NCI-H128 (cell line): ENCODE measurements at regions not wholly inside any gene's neighbourhood (a gene's known extent, or its start where the extent isn't known, plus 50 kb on each side); places are given as distances from the start of the nearest gene placed in this dataset.

Experiments
- DNase-seq: peaks from one replicate; lab custom pipeline; 2025; ENCODE audit not compliant: unreplicated experiment; lab: John Stamatoyannopoulos, UW

- DNase-seq: no peak
Measured at GRCh38 chr4:54992266-54992665, 133.1 kb downstream of the KDR start.

DNA sequence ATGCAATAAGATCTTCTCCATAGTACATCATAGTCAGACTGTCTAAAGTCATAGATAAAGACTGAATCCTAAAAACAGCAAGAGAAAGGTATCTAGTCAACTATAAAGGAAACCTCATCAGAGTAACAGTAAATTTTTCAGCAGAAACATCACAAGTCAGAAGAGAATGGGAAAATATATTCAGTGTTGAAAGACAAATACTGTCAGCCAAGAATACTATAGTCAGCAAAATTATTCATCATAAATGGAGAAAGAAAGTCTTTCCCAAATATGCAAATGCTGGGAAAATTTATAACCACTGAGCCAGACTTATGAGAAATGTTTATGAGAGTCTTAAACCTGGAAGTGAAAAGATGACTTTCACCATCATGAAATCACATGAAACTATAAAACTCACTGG lies 136.7 kb downstream of the KDR start:
- no peak for DNase-seq

GRCh38 chr4:54986095-54986846 lies 139.1 kb downstream of the KDR start:
- no peak for DNase-seq

DNA sequence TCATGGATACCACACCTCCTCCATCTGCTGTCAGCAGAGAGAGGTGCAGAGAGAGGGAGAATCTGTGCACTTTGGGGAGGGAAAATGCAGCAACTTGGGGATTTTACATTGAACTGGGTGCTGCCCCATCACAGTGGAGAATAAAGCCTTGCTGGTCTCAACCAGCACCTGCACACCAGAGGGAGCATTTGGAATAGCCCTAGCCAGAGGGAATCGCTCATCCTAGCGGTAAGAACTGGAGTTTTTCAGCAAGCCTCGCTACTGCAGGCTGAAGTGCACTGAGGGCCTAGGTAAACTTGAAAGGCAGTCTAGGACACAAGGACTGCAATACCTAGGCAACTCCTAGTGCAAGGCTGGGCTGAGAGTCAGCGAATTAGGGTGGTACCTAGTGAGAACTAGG lies 148.7 kb downstream of the KDR start:
- no peak for DNase-seq

DNA sequence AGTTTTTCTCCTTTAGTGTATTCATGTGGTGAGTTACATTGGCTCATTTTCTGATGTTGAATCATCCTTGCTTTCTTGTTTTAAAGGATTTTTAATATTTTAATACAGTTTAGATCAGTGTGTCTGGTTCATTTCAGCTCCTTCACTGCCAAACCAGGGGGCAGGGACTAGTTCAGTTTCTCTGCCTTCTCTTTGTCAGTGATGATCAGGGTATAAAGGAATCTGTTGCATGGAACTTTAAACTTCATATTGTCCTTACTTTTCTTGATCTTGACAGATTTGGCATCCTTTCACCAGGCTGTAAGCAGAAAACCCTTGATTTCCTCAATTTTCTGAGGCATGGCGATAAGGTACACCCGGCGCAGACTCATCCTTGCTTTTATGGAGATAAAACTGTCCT lies 149.4 kb downstream of the KDR start:
- no peak for DNase-seq

- DNase-seq: no peak
Measured at GRCh38 chr4:54973784-54974183, 151.6 kb downstream of the KDR start.

GRCh38 chr4:54971474-54971950 lies 153.9 kb downstream of the KDR start:
- DNase-seq: no peak

GRCh38 chr4:54967289-54967688 lies 158.1 kb downstream of the KDR start:
- no peak for DNase-seq

- peak; percentile 6 for DNase-seq
Measured at GRCh38 chr4:54961357-54961975, 163.9 kb downstream of the KDR start.

- no peak for DNase-seq
Measured at GRCh38 chr4:54959651-54960116, 165.7 kb downstream of the KDR start.

DNA sequence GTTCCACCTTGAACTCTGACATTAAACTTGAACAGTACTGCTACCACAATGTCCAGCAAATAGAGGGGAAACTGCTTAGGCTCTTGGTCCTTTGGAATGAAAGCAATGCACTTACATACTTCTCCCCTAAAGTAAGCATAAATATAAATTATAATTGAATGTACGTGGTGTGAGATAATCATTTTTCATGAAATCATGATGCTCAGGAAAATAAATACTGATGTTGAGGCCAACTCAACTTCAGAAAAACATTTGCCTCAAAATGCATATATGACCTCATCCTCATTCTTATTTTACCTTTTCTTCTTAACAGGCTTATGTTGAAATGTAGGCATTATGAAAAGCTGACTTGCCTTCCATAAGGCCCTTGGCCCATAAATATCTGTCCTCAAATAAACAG lies 166.3 kb downstream of the KDR start:
- no peak for DNase-seq

- DNase-seq: no peak
Measured at GRCh38 chr4:54958236-54958635, 167.2 kb downstream of the KDR start.

- no peak for DNase-seq
Measured at GRCh38 chr4:54954656-54955388, 170.6 kb downstream of the KDR start.

DNA sequence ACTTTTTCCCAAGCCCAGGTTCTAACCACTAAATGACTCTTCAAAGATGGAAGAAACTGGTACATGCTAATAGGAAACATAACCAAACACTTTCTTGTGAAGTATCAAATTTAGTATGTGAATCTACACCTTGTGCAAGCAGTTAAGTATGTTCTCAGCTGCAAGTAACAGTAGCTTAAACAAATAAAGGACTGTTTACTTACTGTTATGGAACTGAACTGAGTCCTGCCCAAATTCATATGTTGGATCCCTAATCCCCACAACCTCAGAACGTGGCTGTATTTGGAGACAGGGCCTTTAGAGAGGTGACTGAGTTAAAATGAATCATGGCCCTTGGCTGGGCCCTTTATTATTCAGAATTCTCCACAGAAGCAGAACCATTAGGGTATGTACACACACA lies 178.7 kb downstream of the KDR start:
- DNase-seq: no peak

- no peak for DNase-seq
Measured at GRCh38 chr4:54945838-54946237, 179.6 kb downstream of the KDR start.

- no peak for DNase-seq
Measured at GRCh38 chr4:54942721-54943120, 182.7 kb downstream of the KDR start.

GRCh38 chr4:54941994-54942552 lies 183.3 kb downstream of the KDR start:
- peak; percentile 1 for DNase-seq

DNA sequence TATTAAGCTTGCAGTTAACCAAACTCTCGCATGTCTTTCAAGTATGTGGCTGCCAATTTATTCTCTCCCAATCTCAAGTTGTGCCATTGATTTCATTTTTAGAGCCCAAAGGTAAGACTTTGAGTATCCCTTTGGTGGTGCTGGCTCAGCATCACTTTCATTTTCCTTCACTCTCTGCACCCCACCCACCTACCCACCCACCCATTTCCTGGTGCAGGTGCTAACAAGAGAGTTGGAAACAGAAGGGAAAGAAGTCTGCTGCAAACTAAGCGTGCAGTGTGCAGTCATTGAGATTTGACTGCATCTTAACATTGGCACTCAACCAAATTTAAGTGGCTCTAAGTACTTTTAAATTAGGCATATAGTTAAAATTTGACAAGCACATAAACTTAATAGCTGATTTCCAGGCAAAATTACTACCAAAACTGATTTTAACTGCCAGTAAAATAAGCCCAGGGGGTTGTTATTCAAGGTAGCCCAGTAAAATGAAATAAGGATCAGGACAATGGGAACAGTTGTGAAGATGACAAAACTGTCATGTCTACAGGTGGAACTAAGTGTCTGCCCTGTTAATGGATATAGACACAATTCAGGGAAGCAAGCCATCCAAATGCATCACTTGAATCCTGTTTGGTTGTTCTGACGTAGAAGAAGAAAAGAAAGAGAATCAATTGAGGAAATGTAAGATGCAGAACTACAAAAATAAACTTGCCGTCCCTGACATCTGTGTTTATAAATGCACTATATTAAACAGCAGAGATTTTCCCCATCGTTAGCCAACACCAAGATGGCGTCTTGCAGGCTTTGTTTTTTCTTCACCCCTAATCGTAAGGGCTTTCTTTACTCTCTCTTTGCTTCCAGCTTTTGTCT lies 184.2 kb downstream of the KDR start:
- DNase-seq: peak; percentile 67

- DNase-seq: no peak
Measured at GRCh38 chr4:54937501-54937900, 187.9 kb downstream of the KDR start.

DNA sequence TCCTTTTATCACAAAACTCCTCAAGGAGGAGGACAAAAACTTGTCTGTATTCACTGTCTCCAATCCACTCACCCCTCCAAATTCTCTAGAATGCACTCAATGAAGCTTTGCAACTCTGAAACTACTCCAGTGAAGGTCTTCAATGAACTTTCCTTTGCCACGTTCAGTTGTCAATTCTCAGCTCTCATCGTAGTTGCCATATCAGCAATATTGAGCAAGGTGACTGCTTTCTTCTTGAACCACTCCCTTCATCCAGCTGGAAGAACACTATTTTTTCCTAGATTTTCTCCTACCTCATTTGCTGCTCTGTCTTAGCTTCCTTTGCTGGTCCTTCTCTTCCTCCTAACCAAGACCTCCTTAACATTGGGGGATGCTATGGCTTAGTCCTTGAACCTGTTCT lies 191.8 kb downstream of the KDR start:
- no peak for DNase-seq

- DNase-seq: no peak
Measured at GRCh38 chr4:54930226-54930625, 195.2 kb downstream of the KDR start.
